GM23338 (cell line): ENCODE measurements at regions not wholly inside any gene's neighbourhood (a gene's known extent, or its start where the extent isn't known, plus 50 kb on each side); places are given as distances from the start of the nearest gene placed in this dataset.

Experiments used
- ATAC-seq: fragments of 200-7000 bp; cut with Tn5 transposase; 3 replicates; pipeline ENCODE4 v1.9.1; 2020
- DNase-seq: peaks from one replicate; pipeline ENCODE4 v3.0.0-alpha.2; 2015; ENCODE audit warnings: low spot score
- H2AFZ ChIP-seq: fragments of 200-600 bp; sonication (generic); 2 replicates; pipeline ENCODE4 v1.8.0; 2016; ENCODE audit warnings: antibody characterized with exemption, mild to moderate bottlenecking, moderate library complexity
- H3F3A ChIP-seq: fragments of 200-600 bp; sonication (generic); replicated peaks from 2 replicates; pipeline ENCODE4 v1.8.0; 2017; ENCODE audit warnings: antibody characterized with exemption, mixed run types, low read depth
- H3K27ac ChIP-seq: fragments of 200-600 bp; sonication (generic); 2 replicates; pipeline ENCODE4 v1.6.1; 2016; ENCODE audit warnings: low read depth
- H3K27me3 ChIP-seq: fragments of 200-600 bp; sonication (generic); 2 replicates; pipeline ENCODE4 v1.8.0; 2016; ENCODE audit warnings: mild to moderate bottlenecking, mixed run types, moderate library complexity; ENCODE audit not compliant: insufficient read depth
- H3K36me3 ChIP-seq: fragments of 200-600 bp; sonication (generic); 2 replicates; pipeline ENCODE4 v1.8.0; 2016; ENCODE audit warnings: mild to moderate bottlenecking; ENCODE audit not compliant: insufficient read depth
- H3K4me1 ChIP-seq: fragments of 200-600 bp; sonication (generic); 2 replicates; pipeline ENCODE4 v1.8.0; 2016; ENCODE audit warnings: mild to moderate bottlenecking, moderate library complexity; ENCODE audit not compliant: insufficient read depth
- H3K4me2 ChIP-seq: fragments of 200-600 bp; sonication (generic); 2 replicates; pipeline ENCODE4 v1.7.1; 2017; ENCODE audit warnings: mixed run types
- H3K4me3 ChIP-seq: fragments of 200-600 bp; sonication (generic); 2 replicates; pipeline ENCODE4 v1.6.1; 2016; ENCODE audit warnings: mixed run types
- H3K79me2 ChIP-seq: fragments of 200-600 bp; sonication (generic); replicated peaks from 2 replicates; pipeline ENCODE4 v1.8.0; 2017; ENCODE audit warnings: mild to moderate bottlenecking; ENCODE audit not compliant: insufficient read depth
- H3K9me2 ChIP-seq: fragments of 200-600 bp; sonication (generic); 2 replicates; pipeline ENCODE4 v1.8.0; 2017; ENCODE audit not compliant: insufficient read depth
- H4K20me1 ChIP-seq: fragments of 200-600 bp; sonication (generic); replicated peaks from 2 replicates; pipeline ENCODE4 v1.8.0; 2017; ENCODE audit warnings: mild to moderate bottlenecking; ENCODE audit not compliant: insufficient read depth
- H3K27ac Mint-ChIP-seq: 2 replicates; pipeline ENCODE4 v1.8.0; 2020; ENCODE audit warnings: inconsistent platforms, mild to moderate bottlenecking, moderate library complexity, mixed read lengths
- H3K27me3 Mint-ChIP-seq: 3 replicates; pipeline ENCODE4 v1.8.0; 2022; ENCODE audit warnings: low read depth, mild to moderate bottlenecking, moderate library complexity, mixed read lengths, inconsistent platforms; ENCODE audit not compliant: insufficient read depth, poor library complexity
- H3K36me3 Mint-ChIP-seq: 3 replicates; pipeline ENCODE4 v1.8.0; 2021; ENCODE audit warnings: low read depth, mild to moderate bottlenecking, inconsistent platforms, moderate library complexity, mixed read lengths
- H3K4me1 Mint-ChIP-seq: 3 replicates; pipeline ENCODE4 v1.8.0; 2020; ENCODE audit warnings: mild to moderate bottlenecking, inconsistent platforms, mixed read lengths
- H3K4me3 Mint-ChIP-seq: 3 replicates; pipeline ENCODE4 v1.8.0; 2021; ENCODE audit warnings: moderate library complexity, mild to moderate bottlenecking, inconsistent platforms, mixed read lengths
- H3K9me3 Mint-ChIP-seq: 3 replicates; pipeline ENCODE4 v1.8.0; 2020; ENCODE audit warnings: moderate library complexity, mild to moderate bottlenecking, inconsistent platforms, mixed read lengths
- CREB1 ChIP-seq: fragments of 250-450 bp; sonication (Bioruptor Pico); IDR thresholded peaks from 2 replicates; pipeline ENCODE4 v1.5.0; 2020; ENCODE audit warnings: low read depth, mild to moderate bottlenecking, moderate library complexity
- EZH2 ChIP-seq: fragments of 200-600 bp; sonication (generic); IDR thresholded peaks from one replicate; pipeline ENCODE4 v1.8.0; 2017; ENCODE audit warnings: antibody characterized with exemption, mild to moderate bottlenecking, low read depth; ENCODE audit not compliant: unreplicated experiment
- JUNB ChIP-seq: IDR thresholded peaks from one replicate; pipeline ENCODE4 v1.6.1; 2016; ENCODE audit warnings: antibody characterized with exemption; ENCODE audit not compliant: unreplicated experiment
- ZNF331 ChIP-seq: fragments of 250-450 bp; sonication (Bioruptor Pico); IDR thresholded peaks from 2 replicates; pipeline ENCODE4 v1.5.0; 2020; ENCODE audit warnings: low read depth, mild to moderate bottlenecking, moderate library complexity
- ZNF462 ChIP-seq: fragments of 250-450 bp; sonication (Bioruptor Pico); IDR thresholded peaks from 2 replicates; pipeline ENCODE4 v1.5.0; 2020; ENCODE audit warnings: mild to moderate bottlenecking, moderate library complexity

- Mint-ChIP-seq H3K36me3 (no peaks in the 10 kb centered on the region), H3K4me3 (no peak overlapping the region), H3K9me3 (no peaks in the 10 kb centered on the region), H3K27ac (no peak overlapping the region), H3K27me3 (no peaks in the 10 kb centered on the region), H3K4me1 (peaks cover 9% of the 10 kb centered on the region; the same call in 2 of the 3 replicates)
- no peaks in the 10 kb centered on the region for H3K27me3 ChIP-seq
- H4K20me1 ChIP-seq = no peaks in the 10 kb centered on the region
- peaks cover 7% of the 10 kb centered on the region; the same call in 1 of the 2 replicates for H3K9me2 ChIP-seq
- H3K36me3 ChIP-seq = no peaks in the 10 kb centered on the region
- no peaks in the 10 kb centered on the region for H3F3A ChIP-seq
- TF ChIP-seq ZNF462 = no peak
- no peak for TF ChIP-seq CREB1 (CRISPR knock-in tag)
- TF ChIP-seq EZH2 = no peak
- no peak for TF ChIP-seq ZNF331
- no peak overlapping the region for H3K4me3 ChIP-seq
- H3K27ac ChIP-seq = no peak overlapping the region
- H3K79me2 ChIP-seq = no peaks in the 10 kb centered on the region
- no peak for DNase-seq
- no peak overlapping the region for H3K4me2 ChIP-seq
- ATAC-seq = no peak
- H2AFZ ChIP-seq = no peak overlapping the region
- H3K4me1 ChIP-seq = no peaks in the 10 kb centered on the region
Measured at GRCh38 chr15:38824719-38825118, 260.1 kb upstream of the RASGRP1 start.

GRCh38 chr15:38826880-38827279 lies 262.3 kb upstream of the RASGRP1 start:
- Histone ChIP-seq H3K4me3 (no peak overlapping the region), H3K9me2 (peaks cover 7% of the 10 kb centered on the region; the same call in 1 of the 2 replicates), H3K27ac (no peak overlapping the region), H3F3A (no peaks in the 10 kb centered on the region), H3K4me2 (no peak overlapping the region), H2AFZ (no peak overlapping the region), H3K36me3 (no peaks in the 10 kb centered on the region), H4K20me1 (no peaks in the 10 kb centered on the region), H3K79me2 (no peaks in the 10 kb centered on the region), H3K27me3 (no peaks in the 10 kb centered on the region), H3K4me1 (no peaks in the 10 kb centered on the region)
- Mint-ChIP-seq H3K9me3 (0 out of 3 replicates have a peak, but pooled peaks cover 3% of the 10 kb centered on the region), H3K36me3 (no peaks in the 10 kb centered on the region; the same call in 2 of the 3 replicates), H3K4me1 (peaks cover 9% of the 10 kb centered on the region; the same call in 2 of the 3 replicates), H3K4me3 (no peak overlapping the region), H3K27me3 (no peaks in the 10 kb centered on the region), H3K27ac (no peak overlapping the region)
- no peak for ATAC-seq
- DNase-seq = no peak
- TF ChIP-seq JUNB (no peak), ZNF462 (no peak)
